Heart left ventricle (tissue), 16 donors: ENCODE measurements at regions not wholly inside any gene's neighbourhood (a gene's known extent, or its start where the extent isn't known, plus 50 kb on each side); places are given as distances from the start of the nearest gene placed in this dataset.

Source experiments
- ATAC-seq, 4 donors: fragments of 200-7000 bp; cut with Tn5 transposase; one replicate each; pipeline ENCODE4 v1.9.1; 2020 to 2022; ENCODE audit warnings: moderate library complexity in 4 of 4, mild to moderate bottlenecking in 3 of 4, moderate number of reproducible peaks in 1 of 4
- DNase-seq, 5 donors: peaks; one replicate each; pipeline ENCODE4 v3.0.0-alpha.2; 2020
- H3K27ac ChIP-seq, 12 donors: fragments of 200-600 bp; sonication (generic) in 4 of 12; one replicate each; pipeline versions ENCODE4 v1.5.0 to v1.8.0; 2016 to 2022; ENCODE audit warnings: mild to moderate bottlenecking in 2 of 12
- H3K27me3 ChIP-seq, 9 donors: fragments of 200-600 bp; sonication (generic) in 2 of 9; one replicate each; pipeline versions ENCODE4 v1.5.1 to v1.8.0; 2016 to 2022; ENCODE audit warnings: mild to moderate bottlenecking in 3 of 9
- H3K36me3 ChIP-seq, 9 donors: fragments of 200-600 bp; sonication (generic) in 2 of 9; one replicate each; pipeline versions ENCODE4 v1.5.0 to v1.8.0; 2018 to 2022; ENCODE audit warnings: mild to moderate bottlenecking in 2 of 9
- H3K4me1 ChIP-seq, 12 donors: fragments of 200-600 bp; sonication (generic) in 4 of 12; one replicate each; pipeline versions ENCODE4 v1.5.0 to v1.8.0; 2016 to 2022; ENCODE audit warnings: mild to moderate bottlenecking in 3 of 12
- H3K4me3 ChIP-seq, 12 donors: fragments of 200-600 bp; sonication (generic) in 4 of 12; one replicate each; pipeline versions ENCODE4 v1.5.0 to v1.8.0; 2017 to 2022; ENCODE audit warnings: mild to moderate bottlenecking in 9 of 12, moderate library complexity in 4 of 12
- H3K9me3 ChIP-seq, 12 donors: fragments of 200-600 bp; sonication (generic) in 4 of 12; one replicate each; pipeline versions ENCODE4 v1.5.0 to v1.8.0; 2016 to 2022; ENCODE audit warnings: mild to moderate bottlenecking in 1 of 12
- CTCF ChIP-seq, 12 donors: fragments of 200-600 bp; sonication (generic) in 4 of 12; IDR thresholded peaks; one replicate each; pipeline versions ENCODE4 v1.5.0 to v1.8.0; 2018 to 2022; ENCODE audit warnings: antibody characterized with exemption in 12 of 12, mild to moderate bottlenecking in 5 of 12
- POLR2A ChIP-seq, 2 donors: fragments of 450-650 bp; IDR thresholded peaks; one replicate each; pipeline ENCODE4 v1.6.1; 2017; ENCODE audit warnings: antibody characterized with exemption in 2 of 2, mild to moderate bottlenecking in 2 of 2, moderate library complexity in 2 of 2
- WGBS, 4 donors: extraction: QIAGEN DNeasy Blood & Tissue Kit in 2 of 4; methylation state at CpG; one replicate each; pipeline versions ENCODE4 v1.1.5 to v1.1.7; 2013 to 2018; 5-methylcytosine and 5-hydroxymethylcytosine counted together
- intact Hi-C, 10 donors: fragments of 100-400 bp; cut with DNase I; formaldehyde crosslinking; loops; one replicate each; pipeline versions ENCODE4 v1.11.1 to v1.14.2; 2022
- donor health status: ischemic (EF 13 %, LVEDD 7.1; RV severe dilation, severe dysfunction).
- donor health status: healthy with polysubstance abuse.
- donor health status: DM: no; HTN: yes; CAD: no.
- donor health status: DM: no; HTN: no; CAD: no.
- donor health status: ischemic (EF 25% LVEDD 6.9; RV normal size, moderate dysfunction).
- donor health status: ischemic (EF 25% LVEDD 5.7; RV mildly dilated, moderate dysfunction).
- donor health status: healthy.
- donor health status: DM: yes; HTN: yes; CAD: no.
- donor health status: ischemic (EF 35%, LVEDD 5.7; RV mildly dilated, moderate dysfunction).
- donor health status: nonischemic (EF 11% LVEDD 7.7; RV severe dilation, severe dysfunction).
- donor health status: DM: yes; HTN: yes; CAD: no.
- donor health status: PGD.
- donor health status: ischemic (EF 29% LVEDD 5.4; RV normal size, mild dysfunction).
- donor health status: nonischemic (EF 23%, LVEDD 6.1; RV moderate dilation, normal function).

GRCh38 chr22:46067159-46068111, 82.9 kb upstream of the PPARA start:
- ATAC-seq (no peak), DNase-seq (peak in 2 of 5 donors; percentile 39 to 42)
- WGBS, 4 donors = 29 to 55% (median 40%) methylated on average over 19 of the region's 19 CpGs
- TF ChIP-seq POLR2A (IDR thresholded peaks at IDR 0.05) (no peak), CTCF (IDR thresholded peaks at IDR 0.05) (no peak)
- Histone ChIP-seq H3K4me1 (peaks cover 16 to 74% (median 56%) of the 10 kb centered on the region in 12 donors), H3K27me3 (no peaks in the 10 kb centered on the region), H3K9me3 (no peaks in the 10 kb centered on the region), H3K27ac (peak overlapping the region; percentile 99 to 100 (median 100)), H3K4me3 (peak overlapping the region in 11 of 12 donors; percentile 14 to 93 (median 81)), H3K36me3 (peaks cover 0 to under 1% (median 0%) of the 10 kb centered on the region in 9 donors)
- intact Hi-C loops = loop anchor here in 1 of 10 donors (2.0 kb wide), 1 partner anchor 13 kb away; no protein-coding TSS in a partner anchor

- peaks cover 10 to 69% (median 48%) of the 10 kb centered on the region in 12 donors for H3K4me1 ChIP-seq
- H3K4me3 ChIP-seq = peak overlapping the region in 9 of 12 donors; percentile 75 to 94 (median 89)
- peak overlapping the region; percentile 99 to 100 (median 100) for H3K27ac ChIP-seq
- H3K9me3 ChIP-seq = no peaks in the 10 kb centered on the region
- TF ChIP-seq POLR2A (IDR thresholded peaks at IDR 0.05) (no peak), CTCF (IDR thresholded peaks at IDR 0.05) (no peak)
- 28 to 38% (median 30%) methylated on average over 2 of the region's 2 CpGs for WGBS, 4 donors
- ATAC-seq = no peak
- H3K36me3 ChIP-seq = peaks cover 0 to 2% (median 0%) of the 10 kb centered on the region in 9 donors
- no peak for DNase-seq
- H3K27me3 ChIP-seq = no peaks in the 10 kb centered on the region
- intact Hi-C loops = loop anchor here in 1 of 10 donors (2.0 kb wide), 1 partner anchor 13 kb away; no protein-coding TSS in a partner anchor
These were observed 82.1 kb upstream of the PPARA start for GRCh38 chr22:46068181-46068592.

GRCh38 chr22:46068593-46069491, 81.5 kb upstream of the PPARA start:
- peaks cover 9 to 69% (median 42%) of the 10 kb centered on the region in 12 donors for H3K4me1 ChIP-seq
- no peaks in the 10 kb centered on the region for H3K9me3 ChIP-seq
- WGBS, 4 donors = 5 to 16% (median 6%) methylated on average over 14 of the region's 14 CpGs
- DNase-seq (peak in 2 of 5 donors; percentile 35 to 41), ATAC-seq (peak in 1 of 4 donors; percentile 2)
- TF ChIP-seq CTCF (IDR thresholded peaks at IDR 0.05) (no peak), POLR2A (IDR thresholded peaks at IDR 0.05) (no peak)
- H3K27me3 ChIP-seq = no peaks in the 10 kb centered on the region
- intact Hi-C loops = loop anchor here in 1 of 10 donors (2.0 kb wide), 1 partner anchor 14 kb away; no protein-coding TSS in a partner anchor
- peaks cover 0 to 6% (median 0%) of the 10 kb centered on the region in 9 donors for H3K36me3 ChIP-seq
- peak overlapping the region; percentile 75 to 94 (median 88) for H3K4me3 ChIP-seq
- H3K27ac ChIP-seq = peak overlapping the region; percentile 99 to 100 (median 100)
